ENCODE measurements at regions not wholly inside any gene's neighbourhood (a gene's known extent, or its start where the extent isn't known, plus 50 kb on each side); places are given as distances from the start of the nearest gene placed in this dataset.

GRCh38 chr2:7950035-7950612 lies 731.7 kb upstream of the ID2 start:
- Histone ChIP-seq H3K27me3 (ENCODE audit: insufficient read depth, low read depth) (no peaks in the 10 kb centered on the region), H3K4me3 (IDR thresholded peaks at IDR 0.05; ENCODE audit: insufficient read depth, low read depth, low read length) (no peak overlapping the region), H3K4me1 (ENCODE audit: low read depth, poor library complexity, severe bottlenecking) (no peaks in the 10 kb centered on the region), H3K36me3 (ENCODE audit: insufficient read depth) (no peaks in the 10 kb centered on the region), H3K4me2 (no peak overlapping the region), H4K20me1 (ENCODE audit: insufficient read depth) (no peaks in the 10 kb centered on the region), H3K27ac (no peak overlapping the region), H2AFZ (ENCODE audit: low read depth) (no peak overlapping the region), H3K9ac (no peak overlapping the region), H3K79me2 (ENCODE audit: insufficient read depth, low read depth) (no peaks in the 10 kb centered on the region)
- no peak for TF ChIP-seq CTCF (conservative IDR thresholded peaks at IDR 0.05; ENCODE audit: low read depth, low read length)

- H3K9ac ChIP-seq: no peak overlapping the region
- no peak overlapping the region for H3K4me2 ChIP-seq
- H3K79me2 ChIP-seq (ENCODE audit: insufficient read depth, low read depth): no peaks in the 10 kb centered on the region
- no peak overlapping the region for H3K27ac ChIP-seq
- H2AFZ ChIP-seq (ENCODE audit: low read depth): no peak overlapping the region
- H4K20me1 ChIP-seq (ENCODE audit: insufficient read depth): no peaks in the 10 kb centered on the region
- TF ChIP-seq CTCF (conservative IDR thresholded peaks at IDR 0.05; ENCODE audit: low read depth, low read length): no peak
- no peak overlapping the region for H3K4me3 ChIP-seq (IDR thresholded peaks at IDR 0.05; ENCODE audit: insufficient read depth, low read depth, low read length)
- H3K27me3 ChIP-seq (ENCODE audit: insufficient read depth, low read depth): no peaks in the 10 kb centered on the region
- H3K4me1 ChIP-seq (ENCODE audit: low read depth, poor library complexity, severe bottlenecking): no peaks in the 10 kb centered on the region
- no peaks in the 10 kb centered on the region for H3K36me3 ChIP-seq (ENCODE audit: insufficient read depth)
These were observed 730.9 kb upstream of the ID2 start for GRCh38 chr2:7951001-7951400.

- Histone ChIP-seq H3K27ac (no peak overlapping the region), H3K4me1 (ENCODE audit: low read depth, poor library complexity, severe bottlenecking) (no peaks in the 10 kb centered on the region), H3K9ac (no peak overlapping the region), H2AFZ (ENCODE audit: low read depth) (no peak overlapping the region), H4K20me1 (ENCODE audit: insufficient read depth) (no peaks in the 10 kb centered on the region), H3K79me2 (ENCODE audit: insufficient read depth, low read depth) (no peaks in the 10 kb centered on the region), H3K27me3 (ENCODE audit: insufficient read depth, low read depth) (no peaks in the 10 kb centered on the region), H3K4me2 (no peak overlapping the region), H3K36me3 (ENCODE audit: insufficient read depth) (no peaks in the 10 kb centered on the region), H3K4me3 (IDR thresholded peaks at IDR 0.05; ENCODE audit: insufficient read depth, low read depth, low read length) (no peak overlapping the region)
- TF ChIP-seq CTCF (conservative IDR thresholded peaks at IDR 0.05; ENCODE audit: low read depth, low read length): no peak
These were observed 730.4 kb upstream of the ID2 start for GRCh38 chr2:7951490-7951889.

- no peaks in the 10 kb centered on the region for H3K27me3 ChIP-seq (ENCODE audit: insufficient read depth, low read depth)
- H3K4me2 ChIP-seq: no peak overlapping the region
- no peak for TF ChIP-seq CTCF (conservative IDR thresholded peaks at IDR 0.05; ENCODE audit: low read depth, low read length)
- H3K79me2 ChIP-seq (ENCODE audit: insufficient read depth, low read depth): no peaks in the 10 kb centered on the region
- no peaks in the 10 kb centered on the region for H3K4me1 ChIP-seq (ENCODE audit: low read depth, poor library complexity, severe bottlenecking)
- H4K20me1 ChIP-seq (ENCODE audit: insufficient read depth): no peaks in the 10 kb centered on the region
- H2AFZ ChIP-seq (ENCODE audit: low read depth): no peak overlapping the region
- no peak overlapping the region for H3K9ac ChIP-seq
- no peaks in the 10 kb centered on the region for H3K36me3 ChIP-seq (ENCODE audit: insufficient read depth)
- no peak overlapping the region for H3K4me3 ChIP-seq (IDR thresholded peaks at IDR 0.05; ENCODE audit: insufficient read depth, low read depth, low read length)
- H3K27ac ChIP-seq: no peak overlapping the region
These were observed 729.7 kb upstream of the ID2 start for GRCh38 chr2:7952046-7952745.

All from KMS-11 (cell line).